Tibial nerve (tissue), 4 donors: ENCODE measurements at regions not wholly inside any gene's neighbourhood (a gene's known extent, or its start where the extent isn't known, plus 50 kb on each side); places are given as distances from the start of the nearest gene placed in this dataset.

Experiments used
- DNase-seq, 2 donors: peaks; one replicate each; pipeline ENCODE4 v3.0.0-alpha.2; 2019; ENCODE audit warnings: low spot score in 2 of 2
- H3K27ac ChIP-seq, 4 donors: fragments of 200-600 bp; sonication (generic) in 3 of 4; one replicate each; pipeline ENCODE4 v1.5.1; 2017 to 2019; ENCODE audit warnings: mild to moderate bottlenecking in 1 of 4
- H3K27me3 ChIP-seq, 2 donors: fragments of 200-600 bp; sonication (generic) in 1 of 2; one replicate each; pipeline versions ENCODE4 v1.5.1 to v1.6.0; 2017 to 2019
- H3K36me3 ChIP-seq, 3 donors: fragments of 200-600 bp; sonication (generic); one replicate each; pipeline ENCODE4 v1.5.1; 2018 to 2019
- H3K4me1 ChIP-seq, 4 donors: fragments of 200-600 bp; sonication (generic) in 3 of 4; one replicate each; pipeline ENCODE4 v1.5.1; 2017 to 2019
- H3K4me3 ChIP-seq, 4 donors: fragments of 200-600 bp; sonication (generic) in 3 of 4; one replicate each; pipeline ENCODE4 v1.5.1; 2017 to 2019; ENCODE audit warnings: mild to moderate bottlenecking in 1 of 4, moderate library complexity in 1 of 4
- H3K9me3 ChIP-seq, 4 donors: fragments of 200-600 bp; sonication (generic) in 3 of 4; one replicate each; pipeline ENCODE4 v1.5.1; 2017 to 2019
- CTCF ChIP-seq, 5 experiments: fragments of 200-600 bp in 3 of 5; fragments of 450-650 bp in 2 of 5; sonication (generic) in 3 of 5; IDR thresholded peaks; one replicate each; pipeline ENCODE4 v1.5.1; 2016 to 2019; ENCODE audit warnings: antibody characterized with exemption in 5 of 5, mild to moderate bottlenecking in 3 of 5, moderate library complexity in 2 of 5
- EP300 ChIP-seq, 2 donors: sonication (generic); formaldehyde crosslinking; IDR thresholded peaks; one replicate each; pipeline ENCODE4 v1.6.1; 2017; ENCODE audit warnings: antibody characterized with exemption in 2 of 2, mild to moderate bottlenecking in 1 of 2
- POLR2A ChIP-seq, 2 donors: fragments of 450-650 bp; IDR thresholded peaks; one replicate each; pipeline ENCODE4 v1.6.1; 2017; ENCODE audit warnings: antibody characterized with exemption in 2 of 2, mild to moderate bottlenecking in 2 of 2, moderate library complexity in 2 of 2
- WGBS, 2 donors: methylation state at CpG; one replicate each; pipeline ENCODE4 v1.1.5; 2018; 5-methylcytosine and 5-hydroxymethylcytosine counted together

GRCh38 chr15:46671336-46671735 is 1036.5 kb downstream of the SQOR start:
- H3K4me3 ChIP-seq = no peak overlapping the region
- no peaks in the 10 kb centered on the region for H3K4me1 ChIP-seq
- TF ChIP-seq EP300 (IDR thresholded peaks at IDR 0.05) (no peak), CTCF (IDR thresholded peaks at IDR 0.05) (no peak), POLR2A (IDR thresholded peaks at IDR 0.05) (no peak)
- no peaks in the 10 kb centered on the region for H3K27me3 ChIP-seq
- no peaks in the 10 kb centered on the region for H3K9me3 ChIP-seq
- WGBS, 2 donors = 49 to 52% methylated on average over 1 of the region's 1 CpG
- no peak overlapping the region for H3K27ac ChIP-seq
- H3K36me3 ChIP-seq = no peaks in the 10 kb centered on the region
- no peak for DNase-seq

DNA sequence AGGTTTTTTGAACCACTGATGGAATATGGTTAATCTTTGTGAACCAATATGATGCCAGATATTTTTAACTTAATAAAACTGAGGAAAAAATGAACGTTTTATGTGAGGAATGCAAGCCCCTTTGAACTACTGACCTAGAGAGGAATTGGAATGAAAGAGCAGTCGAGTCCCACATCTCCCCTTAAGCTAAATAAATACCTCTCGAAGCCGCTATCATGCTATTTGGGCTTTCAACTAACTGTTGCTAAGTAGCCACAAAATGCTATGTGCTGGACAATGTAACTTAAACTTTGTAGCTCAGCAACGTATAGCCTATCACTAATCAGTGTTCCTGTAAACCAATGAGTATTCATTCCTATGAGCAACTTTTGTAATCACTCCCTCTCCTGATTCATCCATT is 1037.2 kb downstream of the SQOR start:
- no peak for TF ChIP-seq EP300 (IDR thresholded peaks at IDR 0.05)
- TF ChIP-seq POLR2A (IDR thresholded peaks at IDR 0.05) = no peak
- TF ChIP-seq CTCF (IDR thresholded peaks at IDR 0.05) = no peak

GRCh38 chr15:46676233-46677206 is 1040.8 kb upstream of the SEMA6D start:
- no peak for DNase-seq
- 80 to 86% methylated on average over 9 of the region's 9 CpGs for WGBS, 2 donors
- H3K9me3 ChIP-seq = no peaks in the 10 kb centered on the region
- H3K27me3 ChIP-seq = no peaks in the 10 kb centered on the region
- H3K36me3 ChIP-seq = no peaks in the 10 kb centered on the region
- H3K4me1 ChIP-seq = no peaks in the 10 kb centered on the region
- H3K4me3 ChIP-seq = no peak overlapping the region
- no peak overlapping the region for H3K27ac ChIP-seq
- TF ChIP-seq POLR2A (IDR thresholded peaks at IDR 0.05) (no peak), EP300 (IDR thresholded peaks at IDR 0.05) (no peak), CTCF (IDR thresholded peaks at IDR 0.05) (no peak)

More for the DNA sequence above, 1037.2 kb downstream of the SQOR start:
- Histone ChIP-seq H3K27me3 (no peaks in the 10 kb centered on the region), H3K27ac (no peak overlapping the region), H3K36me3 (no peaks in the 10 kb centered on the region), H3K4me3 (no peak overlapping the region), H3K4me1 (no peaks in the 10 kb centered on the region), H3K9me3 (no peaks in the 10 kb centered on the region)
- WGBS, 2 donors = 22 to 37% methylated on average over 5 of the region's 5 CpGs
- no peak for DNase-seq

GRCh38 chr15:46677491-46677890 is 1039.8 kb upstream of the SEMA6D start:
- Histone ChIP-seq H3K9me3 (no peaks in the 10 kb centered on the region), H3K27ac (no peak overlapping the region), H3K27me3 (no peaks in the 10 kb centered on the region), H3K4me1 (no peaks in the 10 kb centered on the region), H3K4me3 (no peak overlapping the region), H3K36me3 (no peaks in the 10 kb centered on the region)
- WGBS, 2 donors = 78 to 81% methylated on average over 6 of the region's 6 CpGs
- TF ChIP-seq POLR2A (IDR thresholded peaks at IDR 0.05) (no peak), CTCF (IDR thresholded peaks at IDR 0.05) (no peak), EP300 (IDR thresholded peaks at IDR 0.05) (no peak)
- no peak for DNase-seq

DNA sequence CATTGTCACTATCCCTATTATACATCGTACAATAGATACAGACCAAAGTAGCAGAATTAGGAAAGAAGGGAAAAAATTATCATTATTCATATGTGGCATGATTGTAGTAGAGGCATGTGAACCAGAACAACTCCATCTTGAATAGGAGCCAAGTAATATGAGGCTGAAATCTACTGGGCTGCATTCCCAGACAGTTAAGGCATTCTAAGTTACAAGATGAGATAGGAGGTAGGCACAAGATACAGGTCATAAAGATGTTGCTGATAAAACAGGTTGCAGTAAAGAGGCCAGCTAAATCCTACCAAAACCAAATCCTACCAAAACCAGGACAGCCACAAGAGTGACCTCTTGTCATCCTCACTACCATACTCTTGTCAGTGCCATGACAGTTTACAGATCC is 1035.4 kb upstream of the SEMA6D start:
- Histone ChIP-seq H3K4me3 (no peak overlapping the region), H3K27ac (no peak overlapping the region), H3K27me3 (no peaks in the 10 kb centered on the region), H3K4me1 (no peaks in the 10 kb centered on the region), H3K9me3 (no peaks in the 10 kb centered on the region), H3K36me3 (no peaks in the 10 kb centered on the region)
- DNase-seq = no peak
- TF ChIP-seq CTCF (IDR thresholded peaks at IDR 0.05) (no peak), POLR2A (IDR thresholded peaks at IDR 0.05) (no peak), EP300 (IDR thresholded peaks at IDR 0.05) (no peak)
- 29 to 31% methylated on average over 1 of the region's 1 CpG for WGBS, 2 donors
